ENCODE measurements at regions not wholly inside any gene's neighbourhood (a gene's known extent, or its start where the extent isn't known, plus 50 kb on each side); places are given as distances from the start of the nearest gene placed in this dataset.
A peak's percentile ranks its signal among the peaks of the same experiment; 100 is the strongest.

DNA sequence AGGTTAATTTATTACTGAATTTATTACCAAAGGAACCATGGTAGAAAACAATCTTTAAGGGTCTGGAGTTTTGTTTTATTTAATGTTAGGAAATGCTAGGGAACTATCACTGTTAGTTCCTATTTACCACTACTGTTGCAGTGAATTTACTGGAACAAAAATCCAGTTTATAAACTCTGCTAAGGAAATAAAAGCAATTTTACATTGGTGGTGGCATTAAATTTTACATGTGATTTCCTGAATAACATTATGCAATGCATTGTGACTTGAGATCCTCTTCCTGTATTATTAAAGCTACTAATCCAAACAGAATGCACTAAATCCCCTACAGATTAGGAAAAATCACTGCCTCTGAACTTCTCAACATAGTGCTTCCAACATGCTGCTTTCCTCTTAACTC is 599.5 kb upstream of the PTGER4 start:
- Histone ChIP-seq H3K27ac (ENCODE audit: low read depth, low read length, poor library complexity, severe bottlenecking) (peak overlapping the region; percentile 77), H3K27me3 (replicated peaks; ENCODE audit: insufficient read depth, low read depth, low read length, poor library complexity) (no peaks in the 10 kb centered on the region), H3K4me3 (ENCODE audit: low read depth, low read length, poor library complexity, severe bottlenecking) (no peak overlapping the region), H3K9me3 (ENCODE audit: low read depth, low read length, poor library complexity, severe bottlenecking) (peaks cover 21% of the 10 kb centered on the region), H3K36me3 (ENCODE audit: insufficient read depth, low read length, poor library complexity, severe bottlenecking) (no peaks in the 10 kb centered on the region), H3K4me1 (ENCODE audit: insufficient read depth, low read length, poor library complexity, severe bottlenecking) (peaks cover 29% of the 10 kb centered on the region)
- no peak for TF ChIP-seq EZH2 (IDR thresholded peaks at IDR 0.05; ENCODE audit: borderline replicate concordance, low read depth, low read length, poor library complexity, severe bottlenecking)
- TF ChIP-seq, protein P1, sequence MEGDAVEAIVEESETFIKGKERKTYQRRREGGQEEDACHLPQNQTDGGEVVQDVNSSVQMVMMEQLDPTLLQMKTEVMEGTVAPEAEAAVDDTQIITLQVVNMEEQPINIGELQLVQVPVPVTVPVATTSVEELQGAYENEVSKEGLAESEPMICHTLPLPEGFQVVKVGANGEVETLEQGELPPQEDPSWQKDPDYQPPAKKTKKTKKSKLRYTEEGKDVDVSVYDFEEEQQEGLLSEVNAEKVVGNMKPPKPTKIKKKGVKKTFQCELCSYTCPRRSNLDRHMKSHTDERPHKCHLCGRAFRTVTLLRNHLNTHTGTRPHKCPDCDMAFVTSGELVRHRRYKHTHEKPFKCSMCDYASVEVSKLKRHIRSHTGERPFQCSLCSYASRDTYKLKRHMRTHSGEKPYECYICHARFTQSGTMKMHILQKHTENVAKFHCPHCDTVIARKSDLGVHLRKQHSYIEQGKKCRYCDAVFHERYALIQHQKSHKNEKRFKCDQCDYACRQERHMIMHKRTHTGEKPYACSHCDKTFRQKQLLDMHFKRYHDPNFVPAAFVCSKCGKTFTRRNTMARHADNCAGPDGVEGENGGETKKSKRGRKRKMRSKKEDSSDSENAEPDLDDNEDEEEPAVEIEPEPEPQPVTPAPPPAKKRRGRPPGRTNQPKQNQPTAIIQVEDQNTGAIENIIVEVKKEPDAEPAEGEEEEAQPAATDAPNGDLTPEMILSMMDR (conservative IDR thresholded peaks at IDR 0.05; ENCODE audit: low read depth, low read length), result no peak
- ChIA-PET POLR2A (ENCODE audit: low non-redundant PET) (no interaction called here), CTCF (no interaction called here)
- intact Hi-C loops (cut with micrococcal nuclease; ENCODE audit: unreplicated experiment), result no loop called here
- peak; percentile 93 for DNase-seq (ENCODE audit: low spot score)
- no TSS peak for BruUV-seq (replicated peaks)

DNA sequence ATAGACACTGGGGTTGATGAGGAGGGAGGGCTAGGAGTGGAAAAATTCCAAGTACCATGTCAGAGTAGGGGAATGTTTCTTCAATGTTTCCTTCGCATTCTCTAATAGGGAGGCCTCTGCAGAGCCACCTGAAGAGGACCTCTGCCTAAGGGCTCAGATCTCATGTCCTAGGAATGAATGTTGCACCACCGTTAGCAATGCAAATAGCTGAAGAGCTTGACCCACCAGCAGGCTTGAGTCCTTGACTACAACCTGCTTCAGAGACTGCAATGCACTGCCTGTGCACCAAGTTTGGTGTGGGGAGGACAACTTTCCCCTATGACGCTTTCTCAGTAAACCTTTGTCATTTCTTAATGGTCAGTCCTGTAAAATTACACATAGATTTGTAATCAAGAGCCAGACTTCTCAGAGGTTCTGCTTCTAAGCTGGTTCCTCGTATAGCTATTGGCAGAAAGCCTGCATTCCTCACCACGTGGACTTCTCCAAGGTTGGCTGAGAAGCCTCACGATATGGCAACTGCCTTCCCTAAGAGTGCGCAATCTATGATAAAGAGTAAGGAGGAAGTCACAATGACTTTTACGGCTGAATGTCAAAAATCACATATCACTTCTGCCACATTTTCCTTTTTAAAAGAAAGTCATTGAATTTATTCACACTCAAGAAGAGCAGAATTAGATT is 600.7 kb upstream of the PTGER4 start:
- ChIA-PET POLR2A (ENCODE audit: low non-redundant PET) (no interaction called here), CTCF (no interaction called here)
- peaks cover 9% of the 10 kb centered on the region for H3K9me3 ChIP-seq (ENCODE audit: low read depth, low read length, poor library complexity, severe bottlenecking)
- TF ChIP-seq, protein P1 (conservative IDR thresholded peaks at IDR 0.05; ENCODE audit: low read depth, low read length), result no peak
- no peak for TF ChIP-seq EZH2 (IDR thresholded peaks at IDR 0.05; ENCODE audit: borderline replicate concordance, low read depth, low read length, poor library complexity, severe bottlenecking)
- BruUV-seq (replicated peaks), result no TSS peak
- intact Hi-C loops (cut with micrococcal nuclease; ENCODE audit: unreplicated experiment), result no loop called here
- no peak overlapping the region for H3K4me3 ChIP-seq (ENCODE audit: low read depth, low read length, poor library complexity, severe bottlenecking)
- H3K4me1 ChIP-seq (ENCODE audit: insufficient read depth, low read length, poor library complexity, severe bottlenecking), result peaks cover 29% of the 10 kb centered on the region
- H3K27ac ChIP-seq (ENCODE audit: low read depth, low read length, poor library complexity, severe bottlenecking), result peak overlapping the region; percentile 77
- DNase-seq (ENCODE audit: low spot score), result peak; percentile 40
- no peaks in the 10 kb centered on the region for H3K27me3 ChIP-seq (replicated peaks; ENCODE audit: insufficient read depth, low read depth, low read length, poor library complexity)
- no peaks in the 10 kb centered on the region for H3K36me3 ChIP-seq (ENCODE audit: insufficient read depth, low read length, poor library complexity, severe bottlenecking)

DNA sequence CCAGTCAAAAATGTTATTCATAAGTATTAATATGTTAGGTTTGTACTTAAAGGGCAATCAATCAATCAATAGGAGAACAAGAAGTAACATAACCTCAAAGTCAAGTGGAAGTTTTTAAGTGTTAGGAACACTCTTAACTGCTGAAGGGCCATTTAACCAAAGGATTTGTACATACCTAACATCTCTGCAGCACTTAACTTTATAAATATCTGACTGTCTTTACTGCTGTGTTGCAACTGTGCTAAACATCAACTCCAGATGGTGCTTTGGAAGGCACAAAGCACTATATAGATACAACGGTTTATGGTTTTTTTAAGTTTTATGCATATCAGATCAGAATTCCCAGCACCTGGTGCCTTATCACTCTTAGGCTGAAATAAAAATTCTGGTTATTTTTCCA is 604.9 kb upstream of the PTGER4 start:
- TF ChIP-seq, protein P1 (conservative IDR thresholded peaks at IDR 0.05; ENCODE audit: low read depth, low read length), result no peak
- TF ChIP-seq EZH2 (IDR thresholded peaks at IDR 0.05; ENCODE audit: borderline replicate concordance, low read depth, low read length, poor library complexity, severe bottlenecking), result no peak
- H3K27me3 ChIP-seq (replicated peaks; ENCODE audit: insufficient read depth, low read depth, low read length, poor library complexity), result no peaks in the 10 kb centered on the region
- no peak overlapping the region for H3K27ac ChIP-seq (ENCODE audit: low read depth, low read length, poor library complexity, severe bottlenecking)
- H3K36me3 ChIP-seq (ENCODE audit: insufficient read depth, low read length, poor library complexity, severe bottlenecking), result no peaks in the 10 kb centered on the region
- H3K9me3 ChIP-seq (ENCODE audit: low read depth, low read length, poor library complexity, severe bottlenecking), result peaks cover 7% of the 10 kb centered on the region
- peaks cover 16% of the 10 kb centered on the region for H3K4me1 ChIP-seq (ENCODE audit: insufficient read depth, low read length, poor library complexity, severe bottlenecking)
- intact Hi-C loops (cut with micrococcal nuclease; ENCODE audit: unreplicated experiment), result no loop called here
- no peak overlapping the region for H3K4me3 ChIP-seq (ENCODE audit: low read depth, low read length, poor library complexity, severe bottlenecking)
- no TSS peak for BruUV-seq (replicated peaks)
- ChIA-PET CTCF (no interaction called here), POLR2A (ENCODE audit: low non-redundant PET) (no interaction called here)
- no peak for DNase-seq (ENCODE audit: low spot score)

Data from A673 (cell line).